ENCODE measurements at regions not wholly inside any gene's neighbourhood (a gene's known extent, or its start where the extent isn't known, plus 50 kb on each side); places are given as distances from the start of the nearest gene placed in this dataset.

- no peaks in the 10 kb centered on the region for H3K4me1 ChIP-seq (ENCODE audit: low read depth)
- DNase-seq (ENCODE audit: low read depth in 1 of 2, low spot score in 1 of 2) = no peak
- H3K27me3 ChIP-seq = peaks cover 3% of the 10 kb centered on the region
- H3K36me3 ChIP-seq = no peaks in the 10 kb centered on the region
- no peak overlapping the region for H3K4me3 ChIP-seq
- H3K9me3 ChIP-seq (ENCODE audit: low read depth) = no peaks in the 10 kb centered on the region
- TF ChIP-seq, protein P1, sequence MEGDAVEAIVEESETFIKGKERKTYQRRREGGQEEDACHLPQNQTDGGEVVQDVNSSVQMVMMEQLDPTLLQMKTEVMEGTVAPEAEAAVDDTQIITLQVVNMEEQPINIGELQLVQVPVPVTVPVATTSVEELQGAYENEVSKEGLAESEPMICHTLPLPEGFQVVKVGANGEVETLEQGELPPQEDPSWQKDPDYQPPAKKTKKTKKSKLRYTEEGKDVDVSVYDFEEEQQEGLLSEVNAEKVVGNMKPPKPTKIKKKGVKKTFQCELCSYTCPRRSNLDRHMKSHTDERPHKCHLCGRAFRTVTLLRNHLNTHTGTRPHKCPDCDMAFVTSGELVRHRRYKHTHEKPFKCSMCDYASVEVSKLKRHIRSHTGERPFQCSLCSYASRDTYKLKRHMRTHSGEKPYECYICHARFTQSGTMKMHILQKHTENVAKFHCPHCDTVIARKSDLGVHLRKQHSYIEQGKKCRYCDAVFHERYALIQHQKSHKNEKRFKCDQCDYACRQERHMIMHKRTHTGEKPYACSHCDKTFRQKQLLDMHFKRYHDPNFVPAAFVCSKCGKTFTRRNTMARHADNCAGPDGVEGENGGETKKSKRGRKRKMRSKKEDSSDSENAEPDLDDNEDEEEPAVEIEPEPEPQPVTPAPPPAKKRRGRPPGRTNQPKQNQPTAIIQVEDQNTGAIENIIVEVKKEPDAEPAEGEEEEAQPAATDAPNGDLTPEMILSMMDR (IDR thresholded peaks at IDR 0.05; ENCODE audit: low read depth, low read length) = no peak
- H3K27ac ChIP-seq = no peak overlapping the region
Measured at GRCh38 chr9:135032041-135032835, 55.2 kb upstream of the OLFM1 start.

DNA sequence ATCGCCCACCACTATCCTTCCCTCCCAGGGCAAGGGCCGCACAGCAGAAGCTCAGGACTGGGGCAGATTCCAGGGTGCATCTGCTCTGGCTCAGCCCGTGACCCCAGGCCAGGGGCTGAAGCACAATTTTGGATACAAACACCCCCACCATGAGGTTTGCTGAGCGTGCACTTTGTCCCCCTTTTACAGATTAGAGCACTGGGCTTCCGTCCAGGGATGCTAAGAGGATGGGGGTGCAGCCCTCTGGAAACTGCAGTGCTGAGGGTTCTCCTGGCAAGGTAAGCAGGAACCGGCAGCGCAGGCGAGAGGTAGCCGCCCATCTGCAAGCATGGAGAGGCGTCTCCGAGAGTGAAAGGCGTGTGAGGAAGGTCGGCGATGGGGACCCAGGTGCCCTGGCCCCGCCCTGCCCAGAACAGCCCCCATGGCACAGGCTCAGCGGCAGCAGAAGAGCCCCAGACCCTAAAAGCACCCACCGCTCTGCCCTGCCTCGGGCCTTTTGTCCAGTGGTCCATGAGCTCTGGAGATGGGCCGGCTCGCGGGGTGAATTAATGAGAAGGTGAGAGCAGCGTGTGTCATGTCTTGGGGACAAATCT is 54.5 kb upstream of the OLFM1 start:
- DNase-seq (ENCODE audit: low read depth in 1 of 2, low spot score in 1 of 2) = no peak
- Histone ChIP-seq H3K27me3 (peaks cover 3% of the 10 kb centered on the region), H3K4me1 (ENCODE audit: low read depth) (no peaks in the 10 kb centered on the region), H3K9me3 (ENCODE audit: low read depth) (no peaks in the 10 kb centered on the region), H3K36me3 (no peaks in the 10 kb centered on the region), H3K4me3 (no peak overlapping the region), H3K27ac (no peak overlapping the region)
- TF ChIP-seq, protein P1 (IDR thresholded peaks at IDR 0.05; ENCODE audit: low read depth, low read length) = no peak

DNA sequence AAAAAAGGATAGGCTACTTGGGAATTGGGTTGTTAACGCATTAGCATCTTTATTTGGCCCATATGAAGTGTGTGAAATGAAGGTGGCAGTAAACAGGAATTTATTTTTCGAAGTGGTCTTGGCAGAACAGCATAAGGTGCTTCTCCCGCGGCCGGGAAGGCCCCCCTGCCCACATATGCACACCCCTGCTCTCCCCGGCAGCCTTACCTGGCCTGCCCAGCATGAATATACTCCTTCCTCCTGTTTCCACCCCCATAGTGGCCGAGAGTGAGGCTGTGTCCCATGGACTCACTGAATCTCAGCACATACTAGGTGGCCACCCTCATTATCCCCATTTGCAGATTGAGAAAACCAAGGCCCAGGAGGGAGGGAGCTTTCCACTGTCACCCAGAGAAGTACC is 54.0 kb upstream of the OLFM1 start:
- TF ChIP-seq, protein P1 (IDR thresholded peaks at IDR 0.05; ENCODE audit: low read depth, low read length) = no peak
- Histone ChIP-seq H3K4me3 (no peak overlapping the region), H3K9me3 (ENCODE audit: low read depth) (no peaks in the 10 kb centered on the region), H3K27ac (no peak overlapping the region), H3K27me3 (peaks cover 3% of the 10 kb centered on the region), H3K36me3 (no peaks in the 10 kb centered on the region), H3K4me1 (ENCODE audit: low read depth) (no peaks in the 10 kb centered on the region)
- no peak for DNase-seq (ENCODE audit: low read depth in 1 of 2, low spot score in 1 of 2)

- TF ChIP-seq, protein P1 (IDR thresholded peaks at IDR 0.05; ENCODE audit: low read depth, low read length) = no peak
- H3K9me3 ChIP-seq (ENCODE audit: low read depth) = no peaks in the 10 kb centered on the region
- no peak for DNase-seq (ENCODE audit: low read depth in 1 of 2, low spot score in 1 of 2)
Measured at GRCh38 chr9:135034106-135034505, 53.4 kb upstream of the OLFM1 start.

GRCh38 chr9:135035781-135036760 is 51.4 kb upstream of the OLFM1 start:
- no peak for DNase-seq (ENCODE audit: low read depth in 1 of 2, low spot score in 1 of 2)
- no peak overlapping the region for H3K27ac ChIP-seq
- no peaks in the 10 kb centered on the region for H3K9me3 ChIP-seq (ENCODE audit: low read depth)
- H3K4me3 ChIP-seq = no peak overlapping the region
- no peaks in the 10 kb centered on the region for H3K36me3 ChIP-seq
- TF ChIP-seq, protein P1 (IDR thresholded peaks at IDR 0.05; ENCODE audit: low read depth, low read length) = no peak
- no peaks in the 10 kb centered on the region for H3K4me1 ChIP-seq (ENCODE audit: low read depth)
- H3K27me3 ChIP-seq = peaks cover 8% of the 10 kb centered on the region

More at GRCh38 chr9:135034106-135034505, 53.4 kb upstream of the OLFM1 start:
- H3K27ac ChIP-seq = no peak overlapping the region
- no peaks in the 10 kb centered on the region for H3K4me1 ChIP-seq (ENCODE audit: low read depth)
- no peak overlapping the region for H3K4me3 ChIP-seq
- H3K36me3 ChIP-seq = no peaks in the 10 kb centered on the region
- peaks cover 3% of the 10 kb centered on the region for H3K27me3 ChIP-seq
